K562 (cell line): ENCODE measurements at regions not wholly inside any gene's neighbourhood (a gene's known extent, or its start where the extent isn't known, plus 50 kb on each side); places are given as distances from the start of the nearest gene placed in this dataset.

Experiments
- ATAC-seq: fragments of 200-7000 bp; cut with Tn5 transposase; 3 replicates; pipeline ENCODE4 v1.9.1; 2020; ENCODE audit warnings: moderate library complexity
- BruUV-seq: library from RNA; stranded (reverse); fragments of 400-500 nt; replicated peaks from 2 replicates; lab custom pipeline; 2021; lab: Mats Ljungman, UMichigan
- CTCF ChIA-PET: fragments of 300-600 bp; formaldehyde crosslinking; extraction: SDS; loops from one replicate; lab custom pipeline; 2021; ENCODE audit warnings: low intra/inter-chr PET ratio; lab: Yijun Ruan, JAX
- POLR2A ChIA-PET: fragments of 300-600, 350-650 bp; sonication (Branson Sonifier 250); formaldehyde crosslinking; extraction: SDS; loops from one replicate; lab custom pipeline; 2021; ENCODE audit warnings: antibody characterized with exemption, inconsistent platforms; lab: Yijun Ruan, JAX
- DNase-seq, 4 experiments: peaks; one replicate each; pipeline versions ENCODE4 v3.0.0 to v3.0.0-alpha.2; 2011 to 2018; ENCODE audit warnings: low spot score in 3 of 4, mixed read lengths in 3 of 4; ENCODE audit errors: extremely low read depth in 1 of 4
- FAIRE-seq: peaks from 2 replicates; lab custom pipeline; 2011; peaks lifted over from hg19 to GRCh38; lab: Jason Lieb, UNC
- H2AFZ ChIP-seq: 2 replicates; pipeline ENCODE4 v1.6.0; 2011; ENCODE audit warnings: low read depth, low read length, control low read depth, inconsistent platforms
- H3K27ac ChIP-seq: fragments of 200-600 bp; 3 replicates; pipeline ENCODE4 v1.8.0; 2011; ENCODE audit warnings: low read depth, mild to moderate bottlenecking, control low read depth, inconsistent platforms, low read length, moderate library complexity, mixed read lengths; ENCODE audit errors: extremely low read depth
- H3K27me3 ChIP-seq, 2 experiments: fragments of 300-600 bp in 1 of 2; 2 replicates in 1 of 2; 3 replicates in 1 of 2; pipeline versions ENCODE4 v1.6.0 to v1.8.0; 2011; ENCODE audit warnings: inconsistent platforms in 2 of 2, low read length in 2 of 2, mild to moderate bottlenecking in 1 of 2, mixed read lengths in 1 of 2, moderate library complexity in 1 of 2; ENCODE audit not compliant: control insufficient read depth in 2 of 2, insufficient read depth in 2 of 2
- H3K36me3 ChIP-seq: fragments of 300-600 bp; 3 replicates; pipeline ENCODE4 v1.8.0; 2011; ENCODE audit warnings: mild to moderate bottlenecking, low read length, inconsistent platforms; ENCODE audit not compliant: control insufficient read depth, insufficient read depth
- H3K4me1 ChIP-seq, 2 experiments: fragments of 200-600 bp in 1 of 2; replicated peaks in 1 of 2; 2 replicates in 1 of 2; 3 replicates in 1 of 2; pipeline versions ENCODE4 v1.5.1 to v1.8.0; 2011; ENCODE audit warnings: inconsistent platforms in 2 of 2, low read length in 2 of 2, mild to moderate bottlenecking in 1 of 2, mixed read lengths in 1 of 2, moderate library complexity in 1 of 2; ENCODE audit not compliant: control insufficient read depth in 2 of 2, insufficient read depth in 2 of 2
- H3K4me2 ChIP-seq: 2 replicates; pipeline ENCODE4 v1.6.1; 2011; ENCODE audit warnings: low read length, control low read depth, inconsistent platforms, mixed read lengths; ENCODE audit not compliant: insufficient read depth
- H3K4me3 ChIP-seq: fragments of 200-600 bp; sonication (generic), shearing (Covaris generic); 2 replicates; pipeline ENCODE4 v1.5.1; 2016; ENCODE audit warnings: control low read depth, inconsistent platforms
- H3K79me2 ChIP-seq: fragments of 200-600 bp; 3 replicates; pipeline ENCODE4 v1.8.0; 2011; ENCODE audit warnings: low read length, inconsistent platforms; ENCODE audit not compliant: control insufficient read depth, insufficient read depth
- H3K9ac ChIP-seq, 2 experiments: 2 replicates each; pipeline versions ENCODE4 v1.6.0 to v1.6.1; 2011; ENCODE audit warnings: low read depth in 2 of 2, low read length in 2 of 2, control low read depth in 1 of 2, inconsistent platforms in 1 of 2, mild to moderate bottlenecking in 1 of 2, mixed read lengths in 1 of 2; ENCODE audit not compliant: insufficient read depth in 1 of 2
- H3K9me1 ChIP-seq: one replicate; pipeline ENCODE4 v1.6.0; 2011; ENCODE audit warnings: inconsistent platforms, mild to moderate bottlenecking, low read length, moderate library complexity; ENCODE audit not compliant: control insufficient read depth, insufficient read depth
- H3K9me3 ChIP-seq: replicated peaks from 2 replicates; pipeline ENCODE4 v1.5.1; 2011; ENCODE audit warnings: low read depth, low read length, inconsistent platforms; ENCODE audit not compliant: control insufficient read depth, insufficient read depth
- H4K20me1 ChIP-seq: replicated peaks from 2 replicates; pipeline ENCODE4 v1.6.1; 2011; ENCODE audit warnings: low read length, inconsistent platforms, mixed read lengths; ENCODE audit not compliant: control insufficient read depth, insufficient read depth
- ARHGAP35 ChIP-seq: fragments of 450-650 bp; IDR thresholded peaks from 2 replicates; pipeline ENCODE4 v1.6.1; 2018; ENCODE audit not compliant: partially characterized antibody
- CSDE1 ChIP-seq, 2 experiments: fragments of 450-650 bp; IDR thresholded peaks; 2 replicates each; pipeline ENCODE4 v1.6.1; 2016; ENCODE audit warnings: mild to moderate bottlenecking in 1 of 2
- RFX7 ChIP-seq: fragments of 250-450 bp; sonication (Bioruptor Pico); IDR thresholded peaks from 2 replicates; pipeline ENCODE4 v1.5.1; 2021; ENCODE audit warnings: mild to moderate bottlenecking
- SP2 ChIP-seq: IDR thresholded peaks from 2 replicates; pipeline ENCODE4 v1.6.1; 2011; ENCODE audit warnings: mild to moderate bottlenecking, low read depth, low read length, moderate library complexity; ENCODE audit not compliant: poor library complexity, severe bottlenecking; ENCODE audit errors: extremely low read depth
- SUPT5H ChIP-seq: fragments of 450-650 bp; IDR thresholded peaks from 2 replicates; pipeline ENCODE4 v1.6.1; 2016
- TEAD1 ChIP-seq, 2 experiments: fragments of 450-650 bp in 1 of 2; sonication (generic) in 1 of 2; formaldehyde crosslinking; IDR thresholded peaks; 2 replicates each; pipeline versions ENCODE4 v1.4.0 to v1.8.0; 2020 to 2022; ENCODE audit warnings: mild to moderate bottlenecking in 2 of 2, missing genetic modification reagents in 1 of 2
- U2AF2 ChIP-seq: fragments of 200-400 bp; formaldehyde crosslinking; optimal IDR thresholded peaks from 2 replicates; pipeline ENCODE3; 2017; ENCODE audit warnings: low read depth, mild to moderate bottlenecking, low read length
- ZBTB17 ChIP-seq: fragments of 450-650 bp; formaldehyde crosslinking; IDR thresholded peaks from 2 replicates; pipeline ENCODE4 v1.4.0; 2020; ENCODE audit warnings: mild to moderate bottlenecking
- ZFP30 ChIP-seq: fragments of 250-450 bp; sonication (Bioruptor Pico); IDR thresholded peaks from 2 replicates; pipeline ENCODE4 v1.8.0; 2022; ENCODE audit warnings: moderate library complexity, mild to moderate bottlenecking, inconsistent platforms, borderline replicate concordance
- WGBS: fragments of 100-300 bp; shearing (Covaris generic); methylation state at CpG from one replicate; pipeline ENCODE4 v1.1.6; 2016; ENCODE audit warnings: low coverage, mixed read lengths; ENCODE audit not compliant: insufficient coverage; ENCODE audit errors: missing lambda C conversion rate; 5-methylcytosine and 5-hydroxymethylcytosine counted together
- in situ Hi-C: fragments of 300-500 bp; cut with MboI; formaldehyde crosslinking; loops from 4 replicates; pipeline ENCODE4 v1.15.0; 2018; ENCODE audit warnings: inconsistent platforms, mixed read lengths
- intact Hi-C: fragments of 100-400 bp; cut with micrococcal nuclease; formaldehyde crosslinking; loops from 2 replicates; pipeline ENCODE4 v1.14.2; 2022
- TF ChIP-seq, protein P1 (sequence below): fragments of 450-650 bp; IDR thresholded peaks from 2 replicates; pipeline ENCODE4 v1.7.0; 2016; ENCODE audit warnings: borderline replicate concordance
- TF ChIP-seq, protein P2 (sequence below): IDR thresholded peaks from 3 replicates; pipeline ENCODE4 v1.6.1; 2011; ENCODE audit warnings: borderline replicate concordance, mild to moderate bottlenecking; ENCODE audit not compliant: insufficient read length, insufficient read depth
- TF ChIP-seq, protein P3 (sequence below): IDR thresholded peaks from 2 replicates; pipeline ENCODE4 v1.6.1; 2014; ENCODE audit warnings: antibody characterized with exemption
- TF ChIP-seq, protein P4 (sequence below): fragments of 450-650 bp; formaldehyde crosslinking; IDR thresholded peaks from 2 replicates; pipeline ENCODE4 v1.4.0; 2020; ENCODE audit warnings: mild to moderate bottlenecking, moderate library complexity
- TF ChIP-seq, protein P5 (sequence below): fragments of 150-350 bp; IDR thresholded peaks from 2 replicates; pipeline ENCODE4 v1.6.1; 2014; ENCODE audit warnings: low read depth, mild to moderate bottlenecking, low read length, borderline replicate concordance

DNA sequence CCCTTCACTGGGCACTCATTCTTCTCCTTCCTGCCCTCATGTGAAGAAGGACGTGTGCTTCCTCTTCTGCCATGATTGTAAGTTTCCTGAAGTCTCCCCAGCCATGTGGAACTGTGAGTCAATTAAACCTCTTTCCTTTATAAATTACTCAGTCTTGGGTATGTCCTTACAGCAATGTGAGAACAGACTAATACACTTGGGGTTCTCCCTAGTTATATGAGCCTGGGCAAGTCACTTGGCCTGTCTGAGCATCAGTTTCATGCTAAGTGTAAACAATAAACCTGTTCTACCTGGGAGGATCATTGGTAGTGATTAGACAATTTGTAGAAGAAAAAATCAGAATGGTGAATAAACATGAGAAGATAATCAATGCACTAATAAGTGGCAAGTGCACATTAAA is 162.2 kb upstream of the ARG1 start:
- Histone ChIP-seq H3K4me2 (no peak overlapping the region), H3K4me1 (no peaks in the 10 kb centered on the region; a peak in 1 of 5 replicates), H3K9ac (no peak overlapping the region), H3K27me3 (no peaks in the 10 kb centered on the region; a peak in 1 of 5 replicates), H3K36me3 (no peaks in the 10 kb centered on the region), H3K4me3 (no peak overlapping the region), H3K79me2 (no peaks in the 10 kb centered on the region), H4K20me1 (no peaks in the 10 kb centered on the region), H3K9me1 (no peaks in the 10 kb centered on the region), H3K27ac (no peak overlapping the region), H2AFZ (no peak overlapping the region), H3K9me3 (no peaks in the 10 kb centered on the region)
- FAIRE-seq (no peak), ATAC-seq (no peak), DNase-seq (no peak)
- intact Hi-C loops (no loop called here), in situ Hi-C loops (no loop called here)
- TF ChIP-seq ZBTB17 (CRISPR knock-in tag) (no peak), SP2 (no peak), ZFP30 (CRISPR knock-in tag) (no peak), RFX7 (CRISPR knock-in tag) (no peak), SUPT5H (no peak), TEAD1 (CRISPR knock-in tag; IDR thresholded peaks at IDR 0.05) (no peak), U2AF2 (no peak), CSDE1 (IDR thresholded peaks at IDR 0.05) (no peak), ARHGAP35 (no peak)
- TF ChIP-seq, protein P1, sequence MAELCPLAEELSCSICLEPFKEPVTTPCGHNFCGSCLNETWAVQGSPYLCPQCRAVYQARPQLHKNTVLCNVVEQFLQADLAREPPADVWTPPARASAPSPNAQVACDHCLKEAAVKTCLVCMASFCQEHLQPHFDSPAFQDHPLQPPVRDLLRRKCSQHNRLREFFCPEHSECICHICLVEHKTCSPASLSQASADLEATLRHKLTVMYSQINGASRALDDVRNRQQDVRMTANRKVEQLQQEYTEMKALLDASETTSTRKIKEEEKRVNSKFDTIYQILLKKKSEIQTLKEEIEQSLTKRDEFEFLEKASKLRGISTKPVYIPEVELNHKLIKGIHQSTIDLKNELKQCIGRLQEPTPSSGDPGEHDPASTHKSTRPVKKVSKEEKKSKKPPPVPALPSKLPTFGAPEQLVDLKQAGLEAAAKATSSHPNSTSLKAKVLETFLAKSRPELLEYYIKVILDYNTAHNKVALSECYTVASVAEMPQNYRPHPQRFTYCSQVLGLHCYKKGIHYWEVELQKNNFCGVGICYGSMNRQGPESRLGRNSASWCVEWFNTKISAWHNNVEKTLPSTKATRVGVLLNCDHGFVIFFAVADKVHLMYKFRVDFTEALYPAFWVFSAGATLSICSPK = no peak
- TF ChIP-seq, protein P2, sequence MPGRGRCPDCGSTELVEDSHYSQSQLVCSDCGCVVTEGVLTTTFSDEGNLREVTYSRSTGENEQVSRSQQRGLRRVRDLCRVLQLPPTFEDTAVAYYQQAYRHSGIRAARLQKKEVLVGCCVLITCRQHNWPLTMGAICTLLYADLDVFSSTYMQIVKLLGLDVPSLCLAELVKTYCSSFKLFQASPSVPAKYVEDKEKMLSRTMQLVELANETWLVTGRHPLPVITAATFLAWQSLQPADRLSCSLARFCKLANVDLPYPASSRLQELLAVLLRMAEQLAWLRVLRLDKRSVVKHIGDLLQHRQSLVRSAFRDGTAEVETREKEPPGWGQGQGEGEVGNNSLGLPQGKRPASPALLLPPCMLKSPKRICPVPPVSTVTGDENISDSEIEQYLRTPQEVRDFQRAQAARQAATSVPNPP = no peak
- TF ChIP-seq, protein P3, sequence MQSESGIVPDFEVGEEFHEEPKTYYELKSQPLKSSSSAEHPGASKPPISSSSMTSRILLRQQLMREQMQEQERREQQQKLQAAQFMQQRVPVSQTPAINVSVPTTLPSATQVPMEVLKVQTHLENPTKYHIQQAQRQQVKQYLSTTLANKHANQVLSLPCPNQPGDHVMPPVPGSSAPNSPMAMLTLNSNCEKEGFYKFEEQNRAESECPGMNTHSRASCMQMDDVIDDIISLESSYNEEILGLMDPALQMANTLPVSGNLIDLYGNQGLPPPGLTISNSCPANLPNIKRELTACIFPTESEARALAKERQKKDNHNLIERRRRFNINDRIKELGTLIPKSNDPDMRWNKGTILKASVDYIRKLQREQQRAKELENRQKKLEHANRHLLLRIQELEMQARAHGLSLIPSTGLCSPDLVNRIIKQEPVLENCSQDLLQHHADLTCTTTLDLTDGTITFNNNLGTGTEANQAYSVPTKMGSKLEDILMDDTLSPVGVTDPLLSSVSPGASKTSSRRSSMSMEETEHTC = no peak
- TF ChIP-seq, protein P4, sequence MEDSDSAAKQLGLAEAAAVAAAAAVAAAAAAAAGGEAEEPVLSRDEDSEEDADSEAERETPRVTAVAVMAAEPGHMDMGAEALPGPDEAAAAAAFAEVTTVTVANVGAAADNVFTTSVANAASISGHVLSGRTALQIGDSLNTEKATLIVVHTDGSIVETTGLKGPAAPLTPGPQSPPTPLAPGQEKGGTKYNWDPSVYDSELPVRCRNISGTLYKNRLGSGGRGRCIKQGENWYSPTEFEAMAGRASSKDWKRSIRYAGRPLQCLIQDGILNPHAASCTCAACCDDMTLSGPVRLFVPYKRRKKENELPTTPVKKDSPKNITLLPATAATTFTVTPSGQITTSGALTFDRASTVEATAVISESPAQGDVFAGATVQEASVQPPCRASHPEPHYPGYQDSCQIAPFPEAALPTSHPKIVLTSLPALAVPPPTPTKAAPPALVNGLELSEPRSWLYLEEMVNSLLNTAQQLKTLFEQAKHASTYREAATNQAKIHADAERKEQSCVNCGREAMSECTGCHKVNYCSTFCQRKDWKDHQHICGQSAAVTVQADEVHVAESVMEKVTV (CRISPR knock-in tag) = no peak
- TF ChIP-seq, protein P5, sequence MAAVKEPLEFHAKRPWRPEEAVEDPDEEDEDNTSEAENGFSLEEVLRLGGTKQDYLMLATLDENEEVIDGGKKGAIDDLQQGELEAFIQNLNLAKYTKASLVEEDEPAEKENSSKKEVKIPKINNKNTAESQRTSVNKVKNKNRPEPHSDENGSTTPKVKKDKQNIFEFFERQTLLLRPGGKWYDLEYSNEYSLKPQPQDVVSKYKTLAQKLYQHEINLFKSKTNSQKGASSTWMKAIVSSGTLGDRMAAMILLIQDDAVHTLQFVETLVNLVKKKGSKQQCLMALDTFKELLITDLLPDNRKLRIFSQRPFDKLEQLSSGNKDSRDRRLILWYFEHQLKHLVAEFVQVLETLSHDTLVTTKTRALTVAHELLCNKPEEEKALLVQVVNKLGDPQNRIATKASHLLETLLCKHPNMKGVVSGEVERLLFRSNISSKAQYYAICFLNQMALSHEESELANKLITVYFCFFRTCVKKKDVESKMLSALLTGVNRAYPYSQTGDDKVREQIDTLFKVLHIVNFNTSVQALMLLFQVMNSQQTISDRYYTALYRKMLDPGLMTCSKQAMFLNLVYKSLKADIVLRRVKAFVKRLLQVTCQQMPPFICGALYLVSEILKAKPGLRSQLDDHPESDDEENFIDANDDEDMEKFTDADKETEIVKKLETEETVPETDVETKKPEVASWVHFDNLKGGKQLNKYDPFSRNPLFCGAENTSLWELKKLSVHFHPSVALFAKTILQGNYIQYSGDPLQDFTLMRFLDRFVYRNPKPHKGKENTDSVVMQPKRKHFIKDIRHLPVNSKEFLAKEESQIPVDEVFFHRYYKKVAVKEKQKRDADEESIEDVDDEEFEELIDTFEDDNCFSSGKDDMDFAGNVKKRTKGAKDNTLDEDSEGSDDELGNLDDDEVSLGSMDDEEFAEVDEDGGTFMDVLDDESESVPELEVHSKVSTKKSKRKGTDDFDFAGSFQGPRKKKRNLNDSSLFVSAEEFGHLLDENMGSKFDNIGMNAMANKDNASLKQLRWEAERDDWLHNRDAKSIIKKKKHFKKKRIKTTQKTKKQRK = no peak
- no TSS peak for BruUV-seq
- 0% methylated on average over 1 of the region's 1 CpG for WGBS
- POLR2A ChIA-PET = no interaction called here
- CTCF ChIA-PET = no interaction called here
